DND-41 (cell line): ENCODE measurements at regions not wholly inside any gene's neighbourhood (a gene's known extent, or its start where the extent isn't known, plus 50 kb on each side); places are given as distances from the start of the nearest gene placed in this dataset.

Experiments
- CTCF ChIP-seq: IDR thresholded peaks from 2 replicates; pipeline ENCODE4 v1.5.1; 2012; ENCODE audit warnings: borderline replicate concordance, low read length, moderate library complexity, mild to moderate bottlenecking; ENCODE audit not compliant: poor library complexity, severe bottlenecking; ENCODE audit errors: extremely low read depth
- EZH2 ChIP-seq: IDR thresholded peaks from 3 replicates; pipeline ENCODE4 v1.6.1; 2012; ENCODE audit warnings: borderline replicate concordance, low read depth, mild to moderate bottlenecking, moderate library complexity, low read length, inconsistent platforms; ENCODE audit not compliant: severe bottlenecking

DNA sequence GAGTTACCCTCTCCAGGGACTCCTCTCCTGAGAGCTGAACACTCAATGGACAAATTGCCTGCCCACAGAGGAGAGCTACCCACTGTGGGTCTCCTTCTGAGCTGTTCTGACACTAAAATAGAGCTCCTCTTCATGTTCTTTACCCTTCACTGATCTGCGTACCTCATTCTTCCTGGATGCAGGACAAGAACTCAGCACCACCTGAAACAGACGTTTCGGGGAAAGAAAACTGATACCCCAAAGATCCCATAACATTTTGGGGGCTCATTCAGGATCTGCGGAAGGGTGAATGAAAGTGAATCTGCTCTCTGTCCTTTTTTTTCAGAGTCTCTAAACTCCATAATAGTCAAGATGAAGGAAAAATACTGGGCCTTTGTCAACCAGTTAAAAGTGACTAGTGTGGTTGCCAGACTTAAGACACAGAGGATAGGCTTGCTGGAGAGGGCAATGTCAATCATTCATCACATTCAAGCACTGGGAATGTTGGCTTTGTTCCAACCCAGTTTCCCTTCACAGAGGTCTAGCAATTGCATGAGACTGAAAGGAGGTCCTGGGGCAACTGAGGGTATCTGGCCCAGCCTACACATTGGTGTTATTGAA is 136.7 kb upstream of the SLITRK6 start:
- TF ChIP-seq CTCF: no peak
- no peak for TF ChIP-seq EZH2
